ENCODE measurements at regions not wholly inside any gene's neighbourhood (a gene's known extent, or its start where the extent isn't known, plus 50 kb on each side); places are given as distances from the start of the nearest gene placed in this dataset.

DNA sequence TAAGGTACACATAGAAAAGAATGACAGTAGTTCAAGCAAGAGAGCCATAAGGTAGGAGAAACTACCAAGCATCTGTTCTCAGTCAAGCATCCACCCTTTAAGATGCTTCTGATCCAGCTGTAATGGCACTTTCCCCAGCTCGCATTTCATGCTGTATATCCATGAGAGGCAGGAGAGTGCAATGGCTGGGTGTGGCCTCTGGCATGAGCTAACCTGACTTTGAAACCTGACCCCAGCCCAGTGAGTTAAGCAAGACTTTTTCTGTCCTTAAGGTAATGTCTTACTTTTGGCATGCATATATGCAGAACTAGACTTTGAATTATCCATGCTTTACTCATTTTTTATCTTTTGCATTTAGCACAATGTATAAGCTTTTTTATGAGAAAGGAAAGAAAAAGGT is 79.8 kb upstream of the CNTN5 start:
- H3K36me3 ChIP-seq (ENCODE audit: control insufficient read depth in 2 of 2, extremely low read depth in 1 of 2, insufficient read depth in 2 of 2, low read length in 2 of 2) = no peaks in the 10 kb centered on the region
- no peaks in the 10 kb centered on the region for H3K4me1 ChIP-seq (ENCODE audit: control insufficient read depth, extremely low read depth, insufficient read depth, low read length)
- no peak overlapping the region for H3K9ac ChIP-seq (replicated peaks; ENCODE audit: extremely low read depth, insufficient read depth, low read length)
- no peak overlapping the region for H2AFZ ChIP-seq (ENCODE audit: low read depth, low read length)
- DNase-seq (ENCODE audit: low read depth, low spot score) (no peak), FAIRE-seq (no peak)
- dilution Hi-C loops (cut with MboI; ENCODE audit: extremely low pct_ligation_motif_present, low sequenced_read_pairs) (no loop called here), intact Hi-C loops (cut with micrococcal nuclease) (no loop called here)
- TF ChIP-seq MAX (IDR thresholded peaks at IDR 0.05; ENCODE audit: insufficient read depth, insufficient read length) = no peak
- TF ChIP-seq POLR2A (IDR thresholded peaks at IDR 0.05; ENCODE audit: low read depth, low read length) = no peak
- TF ChIP-seq, protein P1, sequence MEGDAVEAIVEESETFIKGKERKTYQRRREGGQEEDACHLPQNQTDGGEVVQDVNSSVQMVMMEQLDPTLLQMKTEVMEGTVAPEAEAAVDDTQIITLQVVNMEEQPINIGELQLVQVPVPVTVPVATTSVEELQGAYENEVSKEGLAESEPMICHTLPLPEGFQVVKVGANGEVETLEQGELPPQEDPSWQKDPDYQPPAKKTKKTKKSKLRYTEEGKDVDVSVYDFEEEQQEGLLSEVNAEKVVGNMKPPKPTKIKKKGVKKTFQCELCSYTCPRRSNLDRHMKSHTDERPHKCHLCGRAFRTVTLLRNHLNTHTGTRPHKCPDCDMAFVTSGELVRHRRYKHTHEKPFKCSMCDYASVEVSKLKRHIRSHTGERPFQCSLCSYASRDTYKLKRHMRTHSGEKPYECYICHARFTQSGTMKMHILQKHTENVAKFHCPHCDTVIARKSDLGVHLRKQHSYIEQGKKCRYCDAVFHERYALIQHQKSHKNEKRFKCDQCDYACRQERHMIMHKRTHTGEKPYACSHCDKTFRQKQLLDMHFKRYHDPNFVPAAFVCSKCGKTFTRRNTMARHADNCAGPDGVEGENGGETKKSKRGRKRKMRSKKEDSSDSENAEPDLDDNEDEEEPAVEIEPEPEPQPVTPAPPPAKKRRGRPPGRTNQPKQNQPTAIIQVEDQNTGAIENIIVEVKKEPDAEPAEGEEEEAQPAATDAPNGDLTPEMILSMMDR (IDR thresholded peaks at IDR 0.05; ENCODE audit: extremely low read depth in 1 of 2, insufficient read depth in 1 of 2, low read depth in 1 of 2, low read length in 2 of 2) = no peak
- TF ChIP-seq MYC (IDR thresholded peaks at IDR 0.05; ENCODE audit: low read depth, low read length) = no peak
- TF ChIP-seq EZH2 (IDR thresholded peaks at IDR 0.05; ENCODE audit: borderline replicate concordance, low read depth, low read length, severe bottlenecking) = no peak
- no peak for TF ChIP-seq JUN (IDR thresholded peaks at IDR 0.05; ENCODE audit: borderline replicate concordance, insufficient read depth, insufficient read length, low read depth)
- no peak for TF ChIP-seq GATA2 (IDR thresholded peaks at IDR 0.05; ENCODE audit: insufficient read depth, insufficient read length, low read depth, low read length)
- no peak for TF ChIP-seq FOS (IDR thresholded peaks at IDR 0.05; ENCODE audit: borderline replicate concordance, insufficient read depth, low read length)
- TF ChIP-seq POLR2AphosphoS5 (IDR thresholded peaks at IDR 0.05; ENCODE audit: insufficient read depth, low read depth, low read length) = no peak
- no peak overlapping the region for H3K27ac ChIP-seq (ENCODE audit: insufficient read depth, low read depth, low read length)
- no peaks in the 10 kb centered on the region for H3K9me3 ChIP-seq (replicated peaks; ENCODE audit: control insufficient read depth, insufficient read depth, low read length)
- no peaks in the 10 kb centered on the region for H3K9me1 ChIP-seq (replicated peaks; ENCODE audit: control insufficient read depth, extremely low read depth, insufficient read depth, low read length)
- no TSS peak for BruUV-seq (replicated peaks)
- H4K20me1 ChIP-seq (replicated peaks; ENCODE audit: control insufficient read depth, extremely low read depth, insufficient read depth, low read length) = no peaks in the 10 kb centered on the region
- ChIA-PET POLR2A (no interaction called here), CTCF (no interaction called here)
- no peak overlapping the region for H3K4me3 ChIP-seq (replicated peaks in 1 of 3; ENCODE audit: insufficient read depth in 1 of 3, low read depth in 1 of 3, low read length in 3 of 3)
- no peaks in the 10 kb centered on the region for H3K27me3 ChIP-seq (ENCODE audit: control insufficient read depth in 2 of 2, insufficient read depth in 2 of 2, low read length in 2 of 2)
- H3K4me2 ChIP-seq (ENCODE audit: insufficient read depth, low read length) = no peak overlapping the region
- no peaks in the 10 kb centered on the region for H3K79me2 ChIP-seq (ENCODE audit: control insufficient read depth, insufficient read depth, low read length)

All from endothelial cell of umbilical vein (primary cell).